Neural cell (in vitro differentiated cells): ENCODE measurements at regions not wholly inside any gene's neighbourhood (a gene's known extent, or its start where the extent isn't known, plus 50 kb on each side); places are given as distances from the start of the nearest gene placed in this dataset.

Experiments used
- MXI1 ChIP-seq: fragments of 450-650 bp; conservative IDR thresholded peaks from 2 replicates; pipeline ENCODE4 v1.6.1; 2014; ENCODE audit warnings: antibody characterized with exemption, mild to moderate bottlenecking; ENCODE audit not compliant: poor library complexity, severe bottlenecking
- POLR2AphosphoS5 ChIP-seq: IDR thresholded peaks from 2 replicates; pipeline ENCODE4 v1.6.1; 2012
- RAD21 ChIP-seq: fragments of 450-650 bp; conservative IDR thresholded peaks from 2 replicates; pipeline ENCODE4 v1.6.1; 2014; ENCODE audit warnings: antibody characterized with exemption, mild to moderate bottlenecking, moderate library complexity
- SMC3 ChIP-seq: fragments of 450-650 bp; conservative IDR thresholded peaks from 2 replicates; pipeline ENCODE4 v1.6.1; 2014; ENCODE audit warnings: antibody characterized with exemption, mild to moderate bottlenecking, moderate library complexity; ENCODE audit not compliant: poor library complexity
- TAF1 ChIP-seq: IDR thresholded peaks from 2 replicates; pipeline ENCODE4 v1.6.1; 2012; ENCODE audit warnings: low read depth
- TF ChIP-seq, protein P1 (sequence below): fragments of 450-650 bp; IDR thresholded peaks from 2 replicates; pipeline ENCODE4 v1.5.1; 2014; ENCODE audit warnings: antibody characterized with exemption, mild to moderate bottlenecking, moderate library complexity; ENCODE audit not compliant: poor library complexity, severe bottlenecking

DNA sequence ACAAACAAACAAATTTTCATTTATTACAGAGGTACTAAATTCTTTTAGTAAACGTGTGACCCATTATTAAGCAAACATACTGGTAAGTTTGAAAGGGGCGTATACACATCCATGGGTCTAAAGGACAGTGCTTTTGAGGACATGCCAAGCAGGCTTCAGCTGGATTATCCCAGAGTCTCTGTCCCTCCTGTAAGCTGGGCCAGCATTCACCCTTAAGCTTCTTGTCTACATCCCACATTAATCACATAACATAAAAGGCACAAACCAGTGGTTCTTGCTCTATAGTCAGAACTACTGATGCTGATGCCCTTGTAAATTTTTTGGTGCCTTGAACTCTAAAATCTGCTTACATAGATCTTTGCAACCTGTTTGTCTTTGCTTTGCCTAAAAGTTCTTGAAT lies 150.8 kb upstream of the BNIP2 start:
- TF ChIP-seq, protein P1, sequence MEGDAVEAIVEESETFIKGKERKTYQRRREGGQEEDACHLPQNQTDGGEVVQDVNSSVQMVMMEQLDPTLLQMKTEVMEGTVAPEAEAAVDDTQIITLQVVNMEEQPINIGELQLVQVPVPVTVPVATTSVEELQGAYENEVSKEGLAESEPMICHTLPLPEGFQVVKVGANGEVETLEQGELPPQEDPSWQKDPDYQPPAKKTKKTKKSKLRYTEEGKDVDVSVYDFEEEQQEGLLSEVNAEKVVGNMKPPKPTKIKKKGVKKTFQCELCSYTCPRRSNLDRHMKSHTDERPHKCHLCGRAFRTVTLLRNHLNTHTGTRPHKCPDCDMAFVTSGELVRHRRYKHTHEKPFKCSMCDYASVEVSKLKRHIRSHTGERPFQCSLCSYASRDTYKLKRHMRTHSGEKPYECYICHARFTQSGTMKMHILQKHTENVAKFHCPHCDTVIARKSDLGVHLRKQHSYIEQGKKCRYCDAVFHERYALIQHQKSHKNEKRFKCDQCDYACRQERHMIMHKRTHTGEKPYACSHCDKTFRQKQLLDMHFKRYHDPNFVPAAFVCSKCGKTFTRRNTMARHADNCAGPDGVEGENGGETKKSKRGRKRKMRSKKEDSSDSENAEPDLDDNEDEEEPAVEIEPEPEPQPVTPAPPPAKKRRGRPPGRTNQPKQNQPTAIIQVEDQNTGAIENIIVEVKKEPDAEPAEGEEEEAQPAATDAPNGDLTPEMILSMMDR = no peak
- TF ChIP-seq TAF1 (no peak), SMC3 (no peak), POLR2AphosphoS5 (no peak), MXI1 (no peak), RAD21 (no peak)
